ENCODE measurements at regions not wholly inside any gene's neighbourhood (a gene's known extent, or its start where the extent isn't known, plus 50 kb on each side); places are given as distances from the start of the nearest gene placed in this dataset.
"Not testable (repeated sequence)": the region's sequence is repeated elsewhere in the genome, so short reads cannot be mapped to it uniquely, and the experiment has no call there.

DNA sequence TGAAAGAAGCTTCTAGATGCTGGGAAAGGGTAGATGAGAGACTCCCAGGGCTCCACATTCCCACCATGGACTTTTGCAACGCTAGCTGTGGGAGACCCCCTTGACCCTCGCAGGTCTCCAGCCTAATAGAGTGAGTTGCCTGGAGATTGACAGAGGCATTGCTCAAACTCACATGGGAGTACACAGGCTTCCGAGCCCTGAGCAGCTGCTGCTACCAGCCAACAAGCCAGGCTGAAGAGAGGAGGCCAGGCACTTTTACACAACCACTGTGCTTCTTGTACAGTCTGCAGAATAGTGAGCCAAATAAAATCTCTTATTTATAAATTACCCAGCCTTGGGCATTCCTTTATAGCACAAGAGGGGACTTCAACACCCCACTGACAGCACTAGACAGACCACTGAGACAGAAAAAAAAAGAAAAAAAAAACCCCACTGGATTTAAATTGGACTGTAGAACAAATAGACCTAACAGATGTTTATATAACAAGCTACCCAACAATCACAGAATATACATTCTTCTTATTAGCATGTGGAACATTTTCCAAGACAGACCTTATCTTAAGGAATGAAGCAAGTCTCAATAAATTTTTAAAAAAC lies 146.2 kb downstream of the ZFAND4 start:
- FAIRE-seq (no peak), DNase-seq (ENCODE audit: extremely low spot score, insufficient read length, low read depth) (no peak)

DNA sequence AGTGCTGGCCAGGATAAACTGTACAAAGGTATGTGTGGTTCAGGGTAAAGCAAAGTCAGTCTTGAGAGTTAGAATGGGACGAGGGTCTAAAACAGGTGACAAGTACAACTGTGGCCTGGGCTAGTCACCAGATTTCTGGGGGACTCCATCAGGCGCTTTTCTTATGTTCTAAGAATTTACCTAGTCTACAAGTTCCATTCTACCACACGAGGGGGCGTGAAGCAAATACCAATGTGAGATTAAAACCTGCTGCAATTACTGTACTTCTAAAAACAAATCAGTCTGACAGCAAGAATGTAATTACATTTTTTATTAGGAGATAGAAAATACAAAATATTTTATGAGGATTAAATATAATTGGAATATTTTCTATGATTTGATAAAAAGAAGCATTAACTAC lies 146.5 kb downstream of the ALOX5 start:
- DNase-seq (ENCODE audit: extremely low spot score, insufficient read length, low read depth) = no peak
- no peak for FAIRE-seq

DNA sequence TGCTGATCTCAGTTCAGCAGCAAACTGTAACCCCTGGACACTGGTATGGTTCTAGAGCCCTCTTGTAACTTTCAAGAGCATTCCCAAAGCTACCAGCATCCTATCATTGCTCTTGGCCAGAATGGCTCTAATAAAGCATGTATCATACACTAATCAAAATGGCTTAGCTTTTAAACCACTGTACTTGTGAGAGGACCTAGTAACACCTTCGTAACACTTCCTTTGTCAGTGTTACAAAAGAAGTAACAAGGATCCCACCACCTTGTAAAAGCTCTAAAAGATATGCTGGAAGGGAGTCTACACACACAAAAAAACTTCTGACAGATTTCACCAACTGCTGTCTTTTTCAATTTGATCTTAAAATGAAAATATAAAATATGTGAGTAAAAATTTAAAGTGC lies 144.7 kb downstream of the ALOX5 start:
- FAIRE-seq = no peak

DNA sequence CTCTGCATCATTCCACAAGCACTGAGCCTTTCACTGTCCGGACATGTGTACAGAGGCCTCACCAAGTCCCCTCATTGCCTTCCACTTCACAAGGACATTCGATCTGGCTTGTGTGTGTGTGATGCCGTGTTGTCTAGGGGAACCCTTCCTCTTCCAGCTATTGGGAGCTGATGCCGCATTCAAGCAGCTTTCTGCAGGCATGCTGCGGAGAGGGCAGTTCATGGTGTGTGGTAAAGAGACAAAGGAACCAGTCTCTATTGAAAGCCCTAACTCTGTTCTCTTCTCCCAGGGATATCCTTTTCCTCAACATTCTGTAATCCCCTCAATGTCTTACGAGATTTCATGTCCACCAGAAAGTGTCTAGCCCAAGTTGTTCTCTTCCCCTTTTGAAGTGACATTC lies 141.6 kb downstream of the ALOX5 start:
- no peak for DNase-seq (ENCODE audit: extremely low spot score, insufficient read length, low read depth)
- no peak for FAIRE-seq

More for the DNA sequence above, 144.7 kb downstream of the ALOX5 start:
- no peak for DNase-seq (ENCODE audit: extremely low spot score, insufficient read length, low read depth)

DNA sequence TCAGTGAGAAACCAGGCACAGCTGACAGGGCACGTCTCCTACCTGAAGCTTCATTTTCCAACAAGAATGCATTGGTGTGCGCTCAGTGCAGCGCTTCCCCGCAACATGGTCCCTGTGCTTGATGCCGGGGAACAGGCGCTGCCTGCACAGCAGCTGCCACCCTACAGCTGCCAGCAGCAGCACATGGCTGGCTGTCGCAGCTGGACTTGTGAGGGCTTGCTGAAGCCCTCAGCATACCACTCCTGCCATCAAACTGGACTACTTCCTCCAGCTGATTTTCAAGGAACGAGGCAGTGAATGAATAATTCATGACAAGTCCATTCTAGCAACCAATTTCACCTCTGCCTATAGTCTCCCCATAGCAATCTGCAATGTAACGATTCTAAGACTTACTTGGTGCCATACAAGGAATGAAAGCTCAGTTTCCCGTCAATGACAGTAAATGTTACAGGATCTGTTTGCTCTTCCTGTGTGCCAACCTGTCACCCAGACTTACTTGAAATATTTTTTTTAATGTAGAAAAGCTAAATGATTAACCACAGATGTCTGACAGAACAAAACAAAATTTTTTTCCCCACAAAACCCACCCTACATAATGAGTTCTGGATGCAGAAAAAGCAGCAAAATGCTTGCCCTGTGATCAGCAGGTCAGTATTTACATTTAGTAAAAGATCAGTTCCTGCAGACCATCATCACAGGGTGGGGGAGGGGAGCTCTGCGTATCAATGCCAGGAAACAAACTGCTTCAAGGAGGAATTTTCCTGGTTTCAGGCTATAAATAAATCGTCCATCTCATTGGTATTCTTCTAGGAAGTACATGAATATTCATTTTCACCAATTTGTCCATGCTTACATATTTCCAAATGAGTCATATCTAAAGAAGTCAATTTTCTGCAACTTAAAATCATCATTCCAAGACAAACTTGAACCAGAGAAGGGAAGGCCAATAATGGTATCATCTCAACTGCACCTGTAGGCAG lies 140.6 kb downstream of the ALOX5 start:
- DNase-seq (ENCODE audit: extremely low spot score, insufficient read length, low read depth) (no peak), FAIRE-seq (no peak)

DNA sequence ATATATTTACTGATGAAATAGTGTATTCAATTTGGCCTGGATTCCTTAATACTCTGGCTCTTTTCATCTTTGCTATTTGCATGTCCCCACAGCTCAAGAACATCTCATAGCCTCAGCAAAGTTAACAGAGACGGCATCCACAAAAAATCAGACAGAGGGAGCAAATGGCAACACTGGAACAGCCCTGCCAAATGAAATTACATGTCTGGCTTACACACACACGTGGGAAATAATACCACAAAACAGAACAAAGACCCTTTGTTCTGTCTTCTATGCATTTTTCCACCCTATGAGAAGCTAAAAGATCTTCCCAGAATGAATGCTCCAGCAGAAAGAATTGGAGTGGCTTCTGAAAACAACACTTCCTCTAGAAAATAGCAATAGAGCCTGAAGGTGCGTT lies 139.5 kb downstream of the ALOX5 start:
- DNase-seq (ENCODE audit: extremely low spot score, insufficient read length, low read depth) = no peak
- no peak for FAIRE-seq

DNA sequence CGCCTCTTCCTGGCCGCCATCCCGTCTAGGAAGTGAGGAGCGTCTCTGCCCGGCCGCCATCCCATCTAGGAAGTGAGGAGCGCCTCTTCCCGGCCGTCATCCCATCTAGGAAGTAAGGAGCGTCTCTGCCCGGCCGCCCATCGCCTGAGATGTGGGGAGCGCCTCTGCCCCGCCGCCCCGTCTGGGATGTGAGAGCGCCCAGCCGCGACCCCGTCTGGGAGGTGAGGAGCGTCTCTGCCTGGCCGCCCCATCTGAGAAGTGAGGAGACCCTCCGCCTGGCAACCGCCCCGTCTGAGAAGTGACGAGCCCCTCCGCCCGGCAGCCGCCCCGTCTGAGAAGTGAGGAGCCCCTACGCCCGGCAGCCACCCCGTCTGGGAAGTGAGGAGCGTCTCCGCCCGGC lies 137.9 kb downstream of the ALOX5 start:
- not testable (repeated sequence) for DNase-seq (ENCODE audit: extremely low spot score, insufficient read length, low read depth); FAIRE-seq

DNA sequence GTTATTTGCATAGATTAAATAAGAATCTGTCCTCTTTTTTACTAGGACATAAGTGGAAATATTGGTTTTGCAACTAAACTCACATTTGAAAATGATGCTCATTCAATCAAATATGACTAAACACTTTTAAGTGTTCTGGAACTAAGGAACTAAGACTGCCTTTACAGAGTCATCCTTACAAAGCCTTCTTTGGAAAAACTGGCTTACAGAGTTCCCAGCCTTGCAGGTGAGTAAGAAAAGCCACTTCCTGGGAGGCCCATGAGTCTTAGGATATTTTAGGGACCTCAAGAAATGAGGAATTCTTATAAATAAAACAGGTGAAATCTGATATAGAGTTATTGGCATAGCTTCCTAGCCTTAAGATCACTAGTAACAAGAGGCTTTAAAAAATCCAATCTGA lies 135.5 kb downstream of the ALOX5 start:
- FAIRE-seq (no peak), DNase-seq (ENCODE audit: extremely low spot score, insufficient read length, low read depth) (no peak)

DNA sequence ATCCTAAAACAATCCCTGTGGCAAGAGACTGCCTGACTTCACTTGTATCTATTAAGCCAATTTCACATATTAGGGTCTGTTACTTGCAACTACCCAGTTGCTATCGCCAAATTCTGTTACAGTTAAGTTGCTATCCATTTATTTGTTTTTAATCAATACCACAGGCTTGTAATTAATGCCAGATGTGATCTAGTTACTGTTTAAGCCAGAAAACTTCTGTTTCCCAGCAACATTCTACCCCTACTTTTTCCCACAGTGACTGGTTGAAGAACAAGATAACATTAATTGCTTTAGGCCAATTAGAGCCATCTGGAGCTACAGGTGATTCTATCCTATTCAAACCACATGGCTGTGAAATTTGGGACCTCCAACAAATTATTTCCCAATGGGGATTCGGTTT lies 131.3 kb downstream of the ALOX5 start:
- DNase-seq (ENCODE audit: extremely low spot score, insufficient read length, low read depth) (no peak), FAIRE-seq (no peak)

DNA sequence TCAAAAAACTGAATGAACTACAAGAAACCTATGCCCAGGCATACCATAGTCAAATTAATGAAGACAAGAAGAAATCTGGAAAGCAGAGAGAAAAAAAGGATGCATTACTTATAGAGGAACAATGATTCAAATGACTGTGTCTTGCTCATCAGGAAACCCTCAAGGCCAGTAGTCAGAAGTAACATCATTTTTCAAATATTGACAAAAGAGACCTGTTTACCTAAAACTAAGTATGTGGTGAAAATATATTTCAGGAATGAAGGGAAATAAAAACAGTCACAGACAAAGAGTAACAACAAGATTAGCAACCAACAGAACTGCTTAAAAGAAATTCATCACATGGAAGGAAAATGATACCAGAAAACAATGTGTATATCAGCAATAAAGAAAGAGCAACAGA lies 128.4 kb downstream of the ALOX5 start:
- FAIRE-seq (no peak), DNase-seq (ENCODE audit: extremely low spot score, insufficient read length, low read depth) (no peak)

DNA sequence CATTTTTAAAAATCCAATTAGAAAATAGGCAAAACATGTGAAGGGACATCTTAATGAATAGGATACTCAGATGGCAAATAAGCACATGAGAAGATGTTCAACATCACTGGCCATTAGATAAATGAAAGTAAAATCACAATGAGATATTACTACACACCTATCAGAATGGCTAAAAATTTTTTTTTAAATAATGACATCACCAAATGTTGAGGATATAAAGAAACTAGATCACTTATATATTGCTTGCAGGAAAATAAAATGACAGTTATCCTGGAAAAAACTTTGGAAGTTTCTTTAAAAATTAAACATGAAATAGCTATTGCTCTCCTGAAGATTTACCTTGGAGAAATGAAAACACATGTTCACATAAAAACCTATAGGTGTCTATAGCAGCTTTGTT lies 127.8 kb downstream of the ALOX5 start:
- no peak for FAIRE-seq
- DNase-seq (ENCODE audit: extremely low spot score, insufficient read length, low read depth) = no peak

DNA sequence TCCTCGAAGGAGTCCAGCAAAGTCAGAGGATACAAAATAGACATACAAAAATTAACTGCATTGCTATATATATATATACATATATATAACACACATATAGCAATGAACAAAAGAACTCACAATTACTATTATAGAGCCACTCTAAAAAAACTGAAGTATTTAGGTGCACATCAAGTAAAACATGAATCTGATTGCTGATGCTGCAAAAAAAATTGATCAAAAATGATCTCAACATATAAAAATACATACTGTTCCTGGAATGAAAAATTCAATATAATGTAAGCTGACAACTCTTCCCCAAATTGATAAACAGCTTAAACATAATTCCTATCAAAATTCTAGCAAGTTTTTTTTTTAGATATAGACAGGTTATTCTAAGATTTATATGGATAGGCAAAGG lies 126.8 kb downstream of the ALOX5 start:
- DNase-seq (ENCODE audit: extremely low spot score, insufficient read length, low read depth) (no peak), FAIRE-seq (no peak)

DNA sequence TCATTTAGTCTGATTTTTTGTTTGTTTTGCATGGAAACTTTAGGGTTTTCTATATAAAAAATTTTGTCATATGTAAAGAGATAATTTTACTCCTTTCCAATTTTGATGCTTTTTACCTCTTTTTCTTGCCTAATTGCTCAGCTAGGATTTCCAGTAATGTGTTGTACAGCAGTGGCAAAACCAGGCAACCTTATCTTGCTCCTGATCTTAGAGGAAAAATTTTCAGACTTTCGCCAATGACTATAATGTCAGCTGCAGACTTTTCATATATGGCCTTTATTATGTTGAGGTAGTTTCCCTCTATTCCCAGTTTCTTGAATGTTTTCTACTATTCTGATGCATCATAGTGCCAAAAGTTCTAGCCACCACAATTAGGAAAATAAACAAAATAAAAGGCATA lies 126.3 kb downstream of the ALOX5 start:
- DNase-seq (ENCODE audit: extremely low spot score, insufficient read length, low read depth) = no peak
- FAIRE-seq = no peak

DNA sequence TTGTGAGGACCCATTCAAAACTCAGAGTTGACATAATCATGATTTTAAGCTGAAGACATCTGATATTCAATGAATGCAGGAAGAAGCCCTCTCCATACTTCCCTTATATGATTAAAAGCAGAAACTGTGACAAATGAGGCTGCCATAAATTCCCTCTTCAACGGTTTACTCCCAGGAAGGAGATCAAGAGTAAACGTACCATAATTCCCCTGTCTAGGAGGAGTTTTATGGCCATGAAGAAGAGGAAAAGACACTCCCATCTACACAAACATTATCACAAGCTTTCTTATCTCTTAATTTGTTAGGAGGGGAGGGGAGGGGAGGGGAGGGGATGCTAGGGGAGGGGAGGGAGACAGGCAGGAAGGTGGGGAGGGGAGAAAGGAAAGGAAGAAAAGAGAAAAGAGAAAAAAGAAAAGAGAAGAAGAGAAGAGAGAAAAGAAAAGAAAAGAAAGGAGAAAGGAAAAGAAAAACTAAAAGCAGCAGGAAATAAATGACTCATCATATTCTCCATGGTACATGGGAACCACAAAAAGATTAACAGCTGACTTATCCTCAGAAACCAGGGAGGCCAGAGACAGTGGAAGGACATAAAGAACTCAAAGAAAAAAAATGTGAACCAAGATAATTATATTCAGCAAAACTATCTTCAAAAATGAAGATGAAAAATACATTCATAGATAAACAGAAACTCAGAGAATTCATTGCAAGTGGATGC lies 121.6 kb downstream of the ALOX5 start:
- DNase-seq (ENCODE audit: extremely low spot score, insufficient read length, low read depth) = no peak

More for the DNA sequence above, 121.6 kb downstream of the ALOX5 start:
- no peak for FAIRE-seq

Data from GM18507 (cell line).